HCT116 (cell line): ENCODE measurements at regions not wholly inside any gene's neighbourhood (a gene's known extent, or its start where the extent isn't known, plus 50 kb on each side); places are given as distances from the start of the nearest gene placed in this dataset.
A peak's percentile ranks its signal among the peaks of the same experiment; 100 is the strongest.

ENCODE experiments used
- ATAC-seq: fragments of 200-7000 bp; cut with Tn5 transposase; 2 replicates; pipeline ENCODE4 v1.9.1; 2020; ENCODE audit warnings: mild to moderate bottlenecking, moderate library complexity
- BruUV-seq: library from RNA; stranded (reverse); fragments of 400-500 nt; replicated peaks from 2 replicates; lab custom pipeline; 2021; lab: Mats Ljungman, UMichigan
- CTCF ChIA-PET: fragments of 300-600 bp; sonication (Branson Sonifier 250); formaldehyde crosslinking; loops from one replicate; lab custom pipeline; 2021; ENCODE audit warnings: antibody characterized with exemption; lab: Charles Lee
- POLR2A ChIA-PET: fragments of 300-600, 350-600 bp; sonication (Branson Sonifier 250); formaldehyde crosslinking; loops from one replicate; lab custom pipeline; 2021; ENCODE audit warnings: antibody characterized with exemption; lab: Charles Lee
- RAD21 ChIA-PET, 2 experiments: fragments of 300-600 bp; sonication (Branson Sonifier 250); formaldehyde crosslinking; loops; one replicate each; lab custom pipeline; 2023; ENCODE audit warnings: low total read pairs in 2 of 2; ENCODE audit not compliant: uncharacterized antibody in 2 of 2, unreplicated experiment in 2 of 2, low non-redundant PET in 1 of 2; lab: Charles Lee
- DNase-seq: peaks from one replicate; pipeline ENCODE4 v3.0.0-alpha.2; 2010; ENCODE audit warnings: low read depth, low spot score
- H2AFZ ChIP-seq: fragments of 200-600 bp; shearing (Covaris generic), sonication (generic); 2 replicates; pipeline ENCODE4 v1.6.1; 2017; ENCODE audit warnings: low read depth, mixed run types, mixed read lengths, antibody characterized with exemption, low read length; ENCODE audit not compliant: poor library complexity, severe bottlenecking
- H3K27ac ChIP-seq: 2 replicates; pipeline ENCODE4 v1.5.1; 2012; ENCODE audit warnings: low read depth, low read length
- H3K27me3 ChIP-seq: fragments of 200-600 bp; sonication (generic); 2 replicates; pipeline ENCODE4 v1.6.1; 2016; ENCODE audit warnings: mixed run types, low read length, mixed read lengths; ENCODE audit not compliant: insufficient read depth
- H3K36me3 ChIP-seq, 2 experiments: fragments of 200-500 bp in 1 of 2; fragments of 200-600 bp in 1 of 2; sonication (Bioruptor generic) in 1 of 2; sonication (generic) in 1 of 2; 2 replicates each; pipeline versions ENCODE4 v1.5.1 to v1.6.1; 2014 to 2016; ENCODE audit warnings: low read length in 2 of 2, inconsistent platforms in 1 of 2, mixed read lengths in 1 of 2, mixed run types in 1 of 2; ENCODE audit not compliant: insufficient read depth in 2 of 2, control insufficient read depth in 1 of 2
- H3K4me1 ChIP-seq, 2 experiments: fragments of 200-600 bp in 1 of 2; sonication (generic) in 1 of 2; 2 replicates each; pipeline versions ENCODE4 v1.5.1 to v1.6.1; 2012 to 2017; ENCODE audit warnings: low read length in 2 of 2, inconsistent platforms in 1 of 2, mild to moderate bottlenecking in 1 of 2, mixed read lengths in 1 of 2, mixed run types in 1 of 2, moderate library complexity in 1 of 2; ENCODE audit not compliant: insufficient read depth in 2 of 2, control insufficient read depth in 1 of 2
- H3K4me2 ChIP-seq: fragments of 200-600 bp; sonication (generic); 2 replicates; pipeline ENCODE4 v1.6.1; 2017; ENCODE audit warnings: mixed run types, low read length, mixed read lengths
- H3K4me3 ChIP-seq, 2 experiments: fragments of 200-600 bp in 1 of 2; sonication (generic) in 1 of 2; replicated peaks in 1 of 2; 2 replicates each; pipeline ENCODE4 v1.5.1; 2011 to 2016; ENCODE audit warnings: low read length in 2 of 2, control low read depth in 1 of 2, low read depth in 1 of 2, mild to moderate bottlenecking in 1 of 2, mixed read lengths in 1 of 2, mixed run types in 1 of 2
- H3K79me2 ChIP-seq: fragments of 200-600 bp; sonication (generic); 2 replicates; pipeline ENCODE4 v1.6.1; 2017; ENCODE audit warnings: mild to moderate bottlenecking, mixed run types, low read length, moderate library complexity, mixed read lengths; ENCODE audit not compliant: insufficient read depth
- H3K9ac ChIP-seq: fragments of 200-600 bp; sonication (generic); 2 replicates; pipeline ENCODE4 v1.6.1; 2016; ENCODE audit warnings: low read length, mixed read lengths
- H3K9me2 ChIP-seq: fragments of 200-600 bp; sonication (generic), shearing (Covaris generic); 2 replicates; pipeline ENCODE4 v1.6.1; 2017; ENCODE audit warnings: mixed run types, mild to moderate bottlenecking, moderate library complexity; ENCODE audit not compliant: insufficient read depth
- H3K9me3 ChIP-seq, 2 experiments: fragments of 200-500 bp in 1 of 2; fragments of 200-600 bp in 1 of 2; sonication (Bioruptor generic) in 1 of 2; sonication (generic) in 1 of 2; 2 replicates each; pipeline ENCODE4 v1.6.1; 2014 to 2017; ENCODE audit warnings: low read length in 2 of 2, mixed read lengths in 2 of 2, inconsistent platforms in 1 of 2, low read depth in 1 of 2, mild to moderate bottlenecking in 1 of 2, mixed run types in 1 of 2, moderate library complexity in 1 of 2; ENCODE audit not compliant: control insufficient read depth in 1 of 2, insufficient read depth in 1 of 2
- H4K20me1 ChIP-seq: fragments of 200-600 bp; sonication (generic), shearing (Covaris generic); 2 replicates; pipeline ENCODE4 v1.6.1; 2017; ENCODE audit warnings: mixed run types, mild to moderate bottlenecking, moderate library complexity; ENCODE audit not compliant: insufficient read depth
- EGR1 ChIP-seq: IDR thresholded peaks from 2 replicates; pipeline ENCODE4 v1.6.1; 2012; ENCODE audit warnings: low read depth
- EZH2 ChIP-seq: fragments of 200-600 bp; sonication (generic); IDR thresholded peaks from 2 replicates; pipeline ENCODE4 v1.6.1; 2017; ENCODE audit warnings: antibody characterized with exemption, mixed run types
- MAX ChIP-seq: IDR thresholded peaks from 2 replicates; pipeline ENCODE4 v1.6.1; 2012
- POLR2A ChIP-seq: IDR thresholded peaks from 2 replicates; pipeline ENCODE4 v1.7.0; 2011; ENCODE audit warnings: borderline replicate concordance; ENCODE audit not compliant: insufficient read depth, insufficient read length; ENCODE audit errors: extremely low read depth
- RAD21 ChIP-seq: IDR thresholded peaks from 2 replicates; pipeline ENCODE4 v1.6.1; 2012; ENCODE audit warnings: low read depth, mild to moderate bottlenecking
- TCF7L2 ChIP-seq: IDR thresholded peaks from 2 replicates; pipeline ENCODE4 v1.7.0; 2011; ENCODE audit warnings: borderline replicate concordance, inconsistent platforms; ENCODE audit not compliant: insufficient read depth, insufficient read length; ENCODE audit errors: extremely low read depth
- intact Hi-C: fragments of 100-400 bp; cut with micrococcal nuclease; formaldehyde crosslinking; loops from 2 replicates; pipeline ENCODE4 v1.10.0; 2022

- H3K27me3 ChIP-seq: no peaks in the 10 kb centered on the region
- no peak for DNase-seq
- H3K9me2 ChIP-seq: no peaks in the 10 kb centered on the region
- H3K36me3 ChIP-seq: no peaks in the 10 kb centered on the region
- no peaks in the 10 kb centered on the region for H4K20me1 ChIP-seq
- no peak overlapping the region for H3K9ac ChIP-seq
- POLR2A ChIA-PET: no interaction called here
- no peak overlapping the region for H3K4me3 ChIP-seq
- TF ChIP-seq RAD21: no peak
- TF ChIP-seq MAX: 0 out of 2 replicates have a peak, but pooled peaks have one; percentile 27
- no peak for TF ChIP-seq POLR2A
- TF ChIP-seq EZH2: no peak
- no peak for TF ChIP-seq TCF7L2
- H3K4me2 ChIP-seq: no peak overlapping the region
- no peak overlapping the region for H2AFZ ChIP-seq
- intact Hi-C loops: no loop called here
- H3K27ac ChIP-seq: no peak overlapping the region
- no peaks in the 10 kb centered on the region for H3K9me3 ChIP-seq
- no TSS peak for BruUV-seq
- peaks cover 0 to 5% of the 10 kb centered on the region in 2 experiments; a peak in 1 of 4 replicates for H3K4me1 ChIP-seq
- RAD21 ChIA-PET: no interaction called here
- CTCF ChIA-PET: no interaction called here
- ATAC-seq: no peak
- no peaks in the 10 kb centered on the region for H3K79me2 ChIP-seq
Observed at GRCh38 chr2:142533177-142533576, 344.3 kb upstream of the KYNU start.

- no peak overlapping the region for H3K9ac ChIP-seq
- no peaks in the 10 kb centered on the region for H3K9me3 ChIP-seq
- ChIA-PET RAD21 (no interaction called here), POLR2A (no interaction called here), CTCF (no interaction called here)
- peaks cover 0 to 5% of the 10 kb centered on the region in 2 experiments; a peak in 1 of 4 replicates for H3K4me1 ChIP-seq
- BruUV-seq: no TSS peak
- intact Hi-C loops: no loop called here
- peak; percentile 60; the same call in 1 of the 2 replicates for ATAC-seq
- DNase-seq: peak; percentile 18
- H3K27ac ChIP-seq: no peak overlapping the region
- no peaks in the 10 kb centered on the region for H3K79me2 ChIP-seq
- no peaks in the 10 kb centered on the region for H3K9me2 ChIP-seq
- H3K4me2 ChIP-seq: 0 out of 2 replicates have a peak overlapping the region, but pooled peaks have one; percentile 8
- no peaks in the 10 kb centered on the region for H3K27me3 ChIP-seq
- no peak overlapping the region for H3K4me3 ChIP-seq
- no peaks in the 10 kb centered on the region for H3K36me3 ChIP-seq
- H2AFZ ChIP-seq: peak overlapping the region; percentile 21
- TF ChIP-seq EGR1: no peak
- TF ChIP-seq, all 23 proteins: peak for 0
- H4K20me1 ChIP-seq: no peaks in the 10 kb centered on the region
Observed at GRCh38 chr2:142531377-142531776, 346.1 kb upstream of the KYNU start.
